Neural crest cell (in vitro differentiated cells): ENCODE measurements at regions not wholly inside any gene's neighbourhood (a gene's known extent, or its start where the extent isn't known, plus 50 kb on each side); places are given as distances from the start of the nearest gene placed in this dataset.

Source experiments
- DNase-seq: peaks from one replicate; pipeline ENCODE4 v3.0.0; 2021; ENCODE audit warnings: low read depth, mixed read lengths, low spot score
- H3K27ac Mint-ChIP-seq: one replicate; pipeline ENCODE4 v1.8.0; 2021; ENCODE audit warnings: mild to moderate bottlenecking, mixed read lengths; ENCODE audit not compliant: unreplicated experiment
- H3K27me3 Mint-ChIP-seq: 2 replicates; pipeline ENCODE4 v1.8.0; 2021; ENCODE audit warnings: low read depth, mild to moderate bottlenecking, mixed read lengths
- H3K36me3 Mint-ChIP-seq: 2 replicates; pipeline ENCODE4 v1.8.0; 2021; ENCODE audit warnings: low read depth, mild to moderate bottlenecking, mixed read lengths
- H3K4me1 Mint-ChIP-seq: 2 replicates; pipeline ENCODE4 v1.8.0; 2021; ENCODE audit warnings: mixed read lengths
- H3K4me3 Mint-ChIP-seq: one replicate; pipeline ENCODE4 v1.8.0; 2021; ENCODE audit warnings: mild to moderate bottlenecking, mixed read lengths
- H3K9me3 Mint-ChIP-seq: 2 replicates; pipeline ENCODE4 v1.8.0; 2021; ENCODE audit warnings: mixed read lengths
- CTCF ChIP-seq: fragments of 200-600 bp; sonication (generic); conservative IDR thresholded peaks from 2 replicates; pipeline ENCODE4 v1.5.0; 2021; ENCODE audit warnings: antibody characterized with exemption, mild to moderate bottlenecking

GRCh38 chr10:8374334-8374733, 319.8 kb downstream of the GATA3 start:
- H3K4me1 Mint-ChIP-seq = no peaks in the 10 kb centered on the region
- no peak for DNase-seq
- H3K36me3 Mint-ChIP-seq = no peaks in the 10 kb centered on the region
- no peaks in the 10 kb centered on the region for H3K27me3 Mint-ChIP-seq
- no peak overlapping the region for H3K4me3 Mint-ChIP-seq
- no peak overlapping the region for H3K27ac Mint-ChIP-seq
- no peak for TF ChIP-seq CTCF
- no peaks in the 10 kb centered on the region for H3K9me3 Mint-ChIP-seq

- no peaks in the 10 kb centered on the region for H3K36me3 Mint-ChIP-seq
- H3K4me3 Mint-ChIP-seq = no peak overlapping the region
- no peak for TF ChIP-seq CTCF
- no peaks in the 10 kb centered on the region for H3K9me3 Mint-ChIP-seq
- no peak for DNase-seq
- no peaks in the 10 kb centered on the region for H3K27me3 Mint-ChIP-seq
- H3K27ac Mint-ChIP-seq = no peak overlapping the region
- H3K4me1 Mint-ChIP-seq = no peaks in the 10 kb centered on the region
These were observed 320.6 kb downstream of the GATA3 start for GRCh38 chr10:8375137-8375536.

- Mint-ChIP-seq H3K36me3 (no peaks in the 10 kb centered on the region), H3K27me3 (peaks cover 11% of the 10 kb centered on the region), H3K4me3 (no peak overlapping the region), H3K4me1 (no peaks in the 10 kb centered on the region), H3K27ac (no peak overlapping the region), H3K9me3 (no peaks in the 10 kb centered on the region)
- no peak for TF ChIP-seq CTCF
- DNase-seq = no peak
These were observed 323.9 kb downstream of the GATA3 start for GRCh38 chr10:8378198-8378983.

- no peaks in the 10 kb centered on the region for H3K9me3 Mint-ChIP-seq
- H3K27ac Mint-ChIP-seq = no peak overlapping the region
- no peaks in the 10 kb centered on the region for H3K4me1 Mint-ChIP-seq
- TF ChIP-seq CTCF = no peak
- no peak for DNase-seq
- no peak overlapping the region for H3K4me3 Mint-ChIP-seq
- H3K27me3 Mint-ChIP-seq = peaks cover 17% of the 10 kb centered on the region
- no peaks in the 10 kb centered on the region for H3K36me3 Mint-ChIP-seq
These were observed 325.7 kb downstream of the GATA3 start for GRCh38 chr10:8379906-8380832.

- Mint-ChIP-seq H3K4me3 (no peak overlapping the region), H3K36me3 (no peaks in the 10 kb centered on the region), H3K9me3 (no peaks in the 10 kb centered on the region), H3K27ac (no peak overlapping the region), H3K27me3 (peaks cover 20% of the 10 kb centered on the region), H3K4me1 (no peaks in the 10 kb centered on the region)
- TF ChIP-seq CTCF = no peak
- DNase-seq = no peak
These were observed 326.5 kb downstream of the GATA3 start for GRCh38 chr10:8380833-8381496.
